PC-3 (cell line): ENCODE measurements at regions not wholly inside any gene's neighbourhood (a gene's known extent, or its start where the extent isn't known, plus 50 kb on each side); places are given as distances from the start of the nearest gene placed in this dataset.

ENCODE experiments used
- CTCF ChIP-seq: fragments of 300-600 bp; sonication (generic); conservative IDR thresholded peaks from 2 replicates; pipeline ENCODE4 v1.5.1; 2017; ENCODE audit warnings: antibody characterized with exemption, low read depth, mild to moderate bottlenecking, low read length
- EZH2phosphoT487 ChIP-seq: fragments of 300-600 bp; sonication (generic); IDR thresholded peaks from 2 replicates; pipeline ENCODE4 v1.6.1; 2018; ENCODE audit warnings: mild to moderate bottlenecking, antibody characterized with exemption, low read length, borderline replicate concordance

DNA sequence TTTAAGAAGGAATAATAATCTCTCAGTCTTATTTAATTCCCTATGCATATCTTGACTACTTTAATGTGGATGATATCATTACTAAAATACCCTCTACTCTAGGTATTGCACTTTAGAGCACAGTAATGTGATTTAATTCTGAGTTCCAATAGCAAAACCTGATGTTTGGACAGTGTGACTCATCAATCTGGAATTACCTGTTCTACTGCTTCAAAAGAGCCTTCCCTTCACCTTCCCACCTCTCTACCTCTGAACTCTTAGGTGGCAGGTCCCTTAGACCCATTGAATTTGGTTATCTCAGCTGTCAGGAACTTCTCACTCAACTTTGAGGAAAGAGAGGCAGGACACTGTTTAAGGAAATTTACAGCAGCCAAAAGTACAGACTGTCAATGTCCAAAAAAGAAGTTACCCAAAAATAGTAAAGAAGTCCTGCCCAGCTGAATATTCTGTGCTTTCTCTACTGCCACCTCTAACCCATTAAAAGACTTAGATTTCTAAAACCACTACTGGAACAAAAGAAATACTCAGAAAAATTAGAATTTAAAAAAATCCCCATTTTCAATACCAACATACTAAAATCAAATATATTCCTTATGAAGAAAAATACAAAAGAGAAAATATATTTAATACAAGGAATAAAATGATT, 123.1 kb upstream of the GPM6A start:
- TF ChIP-seq CTCF: no peak
- TF ChIP-seq EZH2phosphoT487: no peak
